HCT116 (cell line): ENCODE measurements at regions not wholly inside any gene's neighbourhood (a gene's known extent, or its start where the extent isn't known, plus 50 kb on each side); places are given as distances from the start of the nearest gene placed in this dataset.

Source experiments
- ATAC-seq: fragments of 200-7000 bp; cut with Tn5 transposase; 2 replicates; pipeline ENCODE4 v1.9.1; 2020; ENCODE audit warnings: mild to moderate bottlenecking, moderate library complexity
- BruUV-seq: library from RNA; stranded (reverse); fragments of 400-500 nt; replicated peaks from 2 replicates; lab custom pipeline; 2021; lab: Mats Ljungman, UMichigan
- CTCF ChIA-PET: fragments of 300-600 bp; sonication (Branson Sonifier 250); formaldehyde crosslinking; loops from one replicate; lab custom pipeline; 2021; ENCODE audit warnings: antibody characterized with exemption; lab: Charles Lee
- POLR2A ChIA-PET: fragments of 300-600, 350-600 bp; sonication (Branson Sonifier 250); formaldehyde crosslinking; loops from one replicate; lab custom pipeline; 2021; ENCODE audit warnings: antibody characterized with exemption; lab: Charles Lee
- RAD21 ChIA-PET, 2 experiments: fragments of 300-600 bp; sonication (Branson Sonifier 250); formaldehyde crosslinking; loops; one replicate each; lab custom pipeline; 2023; ENCODE audit warnings: low total read pairs in 2 of 2; ENCODE audit not compliant: uncharacterized antibody in 2 of 2, unreplicated experiment in 2 of 2, low non-redundant PET in 1 of 2; lab: Charles Lee
- DNase-seq: peaks from one replicate; pipeline ENCODE4 v3.0.0-alpha.2; 2010; ENCODE audit warnings: low read depth, low spot score
- H2AFZ ChIP-seq: fragments of 200-600 bp; shearing (Covaris generic), sonication (generic); 2 replicates; pipeline ENCODE4 v1.6.1; 2017; ENCODE audit warnings: low read depth, mixed run types, mixed read lengths, antibody characterized with exemption, low read length; ENCODE audit not compliant: poor library complexity, severe bottlenecking
- H3K27ac ChIP-seq: 2 replicates; pipeline ENCODE4 v1.5.1; 2012; ENCODE audit warnings: low read depth, low read length
- H3K27me3 ChIP-seq: fragments of 200-600 bp; sonication (generic); 2 replicates; pipeline ENCODE4 v1.6.1; 2016; ENCODE audit warnings: mixed run types, low read length, mixed read lengths; ENCODE audit not compliant: insufficient read depth
- H3K36me3 ChIP-seq, 2 experiments: fragments of 200-500 bp in 1 of 2; fragments of 200-600 bp in 1 of 2; sonication (Bioruptor generic) in 1 of 2; sonication (generic) in 1 of 2; 2 replicates each; pipeline versions ENCODE4 v1.5.1 to v1.6.1; 2014 to 2016; ENCODE audit warnings: low read length in 2 of 2, inconsistent platforms in 1 of 2, mixed read lengths in 1 of 2, mixed run types in 1 of 2; ENCODE audit not compliant: insufficient read depth in 2 of 2, control insufficient read depth in 1 of 2
- H3K4me1 ChIP-seq, 2 experiments: fragments of 200-600 bp in 1 of 2; sonication (generic) in 1 of 2; 2 replicates each; pipeline versions ENCODE4 v1.5.1 to v1.6.1; 2012 to 2017; ENCODE audit warnings: low read length in 2 of 2, inconsistent platforms in 1 of 2, mild to moderate bottlenecking in 1 of 2, mixed read lengths in 1 of 2, mixed run types in 1 of 2, moderate library complexity in 1 of 2; ENCODE audit not compliant: insufficient read depth in 2 of 2, control insufficient read depth in 1 of 2
- H3K4me2 ChIP-seq: fragments of 200-600 bp; sonication (generic); 2 replicates; pipeline ENCODE4 v1.6.1; 2017; ENCODE audit warnings: mixed run types, low read length, mixed read lengths
- H3K4me3 ChIP-seq, 2 experiments: fragments of 200-600 bp in 1 of 2; sonication (generic) in 1 of 2; replicated peaks in 1 of 2; 2 replicates each; pipeline ENCODE4 v1.5.1; 2011 to 2016; ENCODE audit warnings: low read length in 2 of 2, control low read depth in 1 of 2, low read depth in 1 of 2, mild to moderate bottlenecking in 1 of 2, mixed read lengths in 1 of 2, mixed run types in 1 of 2
- H3K79me2 ChIP-seq: fragments of 200-600 bp; sonication (generic); 2 replicates; pipeline ENCODE4 v1.6.1; 2017; ENCODE audit warnings: mild to moderate bottlenecking, mixed run types, low read length, moderate library complexity, mixed read lengths; ENCODE audit not compliant: insufficient read depth
- H3K9ac ChIP-seq: fragments of 200-600 bp; sonication (generic); 2 replicates; pipeline ENCODE4 v1.6.1; 2016; ENCODE audit warnings: low read length, mixed read lengths
- H3K9me2 ChIP-seq: fragments of 200-600 bp; sonication (generic), shearing (Covaris generic); 2 replicates; pipeline ENCODE4 v1.6.1; 2017; ENCODE audit warnings: mixed run types, mild to moderate bottlenecking, moderate library complexity; ENCODE audit not compliant: insufficient read depth
- H3K9me3 ChIP-seq, 2 experiments: fragments of 200-500 bp in 1 of 2; fragments of 200-600 bp in 1 of 2; sonication (Bioruptor generic) in 1 of 2; sonication (generic) in 1 of 2; 2 replicates each; pipeline ENCODE4 v1.6.1; 2014 to 2017; ENCODE audit warnings: low read length in 2 of 2, mixed read lengths in 2 of 2, inconsistent platforms in 1 of 2, low read depth in 1 of 2, mild to moderate bottlenecking in 1 of 2, mixed run types in 1 of 2, moderate library complexity in 1 of 2; ENCODE audit not compliant: control insufficient read depth in 1 of 2, insufficient read depth in 1 of 2
- H4K20me1 ChIP-seq: fragments of 200-600 bp; sonication (generic), shearing (Covaris generic); 2 replicates; pipeline ENCODE4 v1.6.1; 2017; ENCODE audit warnings: mixed run types, mild to moderate bottlenecking, moderate library complexity; ENCODE audit not compliant: insufficient read depth
- CBX3 ChIP-seq: IDR thresholded peaks from 2 replicates; pipeline ENCODE4 v1.6.1; 2012; ENCODE audit warnings: low read depth
- CEBPB ChIP-seq: IDR thresholded peaks from 2 replicates; pipeline ENCODE4 v1.6.1; 2012; ENCODE audit warnings: low read depth
- EGR1 ChIP-seq: IDR thresholded peaks from 2 replicates; pipeline ENCODE4 v1.6.1; 2012; ENCODE audit warnings: low read depth
- EZH2 ChIP-seq: fragments of 200-600 bp; sonication (generic); IDR thresholded peaks from 2 replicates; pipeline ENCODE4 v1.6.1; 2017; ENCODE audit warnings: antibody characterized with exemption, mixed run types
- EZH2phosphoT487 ChIP-seq: fragments of 200-600 bp; IDR thresholded peaks from 2 replicates; pipeline ENCODE4 v1.6.1; 2018; ENCODE audit warnings: antibody characterized with exemption, borderline replicate concordance
- FOSL1 ChIP-seq: IDR thresholded peaks from 2 replicates; pipeline ENCODE4 v1.6.1; 2012; ENCODE audit warnings: low read depth
- JUND ChIP-seq: IDR thresholded peaks from 2 replicates; pipeline ENCODE4 v1.6.1; 2012
- MAX ChIP-seq: IDR thresholded peaks from 2 replicates; pipeline ENCODE4 v1.6.1; 2012
- POLR2AphosphoS5 ChIP-seq: IDR thresholded peaks from 2 replicates; pipeline ENCODE4 v1.6.1; 2011; ENCODE audit warnings: mild to moderate bottlenecking, low read depth, low read length, moderate library complexity
- RAD21 ChIP-seq: IDR thresholded peaks from 2 replicates; pipeline ENCODE4 v1.6.1; 2012; ENCODE audit warnings: low read depth, mild to moderate bottlenecking
- SIN3A ChIP-seq: IDR thresholded peaks from 2 replicates; pipeline ENCODE4 v1.6.1; 2012; ENCODE audit warnings: low read depth
- SP1 ChIP-seq: IDR thresholded peaks from 2 replicates; pipeline ENCODE4 v1.6.1; 2012; ENCODE audit warnings: low read depth
- SRF ChIP-seq: IDR thresholded peaks from 2 replicates; pipeline ENCODE4 v1.6.1; 2012; ENCODE audit warnings: low read depth
- TCF7L2 ChIP-seq: IDR thresholded peaks from 2 replicates; pipeline ENCODE4 v1.7.0; 2011; ENCODE audit warnings: borderline replicate concordance, inconsistent platforms; ENCODE audit not compliant: insufficient read depth, insufficient read length; ENCODE audit errors: extremely low read depth
- ZNF274 ChIP-seq: fragments of 200-500 bp; sonication (Bioruptor generic); IDR thresholded peaks from 2 replicates; pipeline ENCODE4 v1.6.1; 2014; ENCODE audit warnings: mild to moderate bottlenecking, low read depth, low read length, inconsistent platforms
- intact Hi-C: fragments of 100-400 bp; cut with micrococcal nuclease; formaldehyde crosslinking; loops from 2 replicates; pipeline ENCODE4 v1.10.0; 2022
- TF ChIP-seq, protein P1 (sequence below): IDR thresholded peaks from 2 replicates; pipeline ENCODE4 v1.6.1; 2012
- TF ChIP-seq, protein P2 (sequence below), 3 experiments: fragments of 200-600 bp in 1 of 3; sonication (generic) in 1 of 3; IDR thresholded peaks in 2 of 3; conservative IDR thresholded peaks in 1 of 3; 2 replicates each; pipeline ENCODE4 v1.5.1; 2012 to 2017; ENCODE audit warnings: low read depth in 2 of 3, low read length in 2 of 3, antibody characterized with exemption in 1 of 3, borderline replicate concordance in 1 of 3, control low read depth in 1 of 3, mild to moderate bottlenecking in 1 of 3, mixed read lengths in 1 of 3, mixed run types in 1 of 3, moderate library complexity in 1 of 3; ENCODE audit not compliant: insufficient read depth in 1 of 3
- TF ChIP-seq, protein P3 (sequence below): IDR thresholded peaks from 2 replicates; pipeline ENCODE4 v1.6.1; 2011; ENCODE audit warnings: mild to moderate bottlenecking, low read length, moderate library complexity; ENCODE audit not compliant: insufficient replicate concordance; ENCODE audit errors: extremely low read depth

- H3K9me2 ChIP-seq, result no peaks in the 10 kb centered on the region
- intact Hi-C loops, result no loop called here
- no peak overlapping the region for H2AFZ ChIP-seq
- CTCF ChIA-PET, result no interaction called here
- H3K79me2 ChIP-seq, result no peaks in the 10 kb centered on the region
- H4K20me1 ChIP-seq, result no peaks in the 10 kb centered on the region
- BruUV-seq, result no TSS peak
- H3K27ac ChIP-seq, result no peak overlapping the region
- DNase-seq (no peak), ATAC-seq (no peak)
- no peak overlapping the region for H3K9ac ChIP-seq
- H3K27me3 ChIP-seq, result no peaks in the 10 kb centered on the region
- H3K9me3 ChIP-seq, result no peaks in the 10 kb centered on the region
- H3K36me3 ChIP-seq, result no peaks in the 10 kb centered on the region
- RAD21 ChIA-PET, result no interaction called here
- POLR2A ChIA-PET, result no interaction called here
- no peak overlapping the region for H3K4me3 ChIP-seq
- TF ChIP-seq EZH2phosphoT487, result no peak
- TF ChIP-seq, protein P1, sequence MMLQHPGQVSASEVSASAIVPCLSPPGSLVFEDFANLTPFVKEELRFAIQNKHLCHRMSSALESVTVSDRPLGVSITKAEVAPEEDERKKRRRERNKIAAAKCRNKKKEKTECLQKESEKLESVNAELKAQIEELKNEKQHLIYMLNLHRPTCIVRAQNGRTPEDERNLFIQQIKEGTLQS, result no peak
- TF ChIP-seq, protein P2, sequence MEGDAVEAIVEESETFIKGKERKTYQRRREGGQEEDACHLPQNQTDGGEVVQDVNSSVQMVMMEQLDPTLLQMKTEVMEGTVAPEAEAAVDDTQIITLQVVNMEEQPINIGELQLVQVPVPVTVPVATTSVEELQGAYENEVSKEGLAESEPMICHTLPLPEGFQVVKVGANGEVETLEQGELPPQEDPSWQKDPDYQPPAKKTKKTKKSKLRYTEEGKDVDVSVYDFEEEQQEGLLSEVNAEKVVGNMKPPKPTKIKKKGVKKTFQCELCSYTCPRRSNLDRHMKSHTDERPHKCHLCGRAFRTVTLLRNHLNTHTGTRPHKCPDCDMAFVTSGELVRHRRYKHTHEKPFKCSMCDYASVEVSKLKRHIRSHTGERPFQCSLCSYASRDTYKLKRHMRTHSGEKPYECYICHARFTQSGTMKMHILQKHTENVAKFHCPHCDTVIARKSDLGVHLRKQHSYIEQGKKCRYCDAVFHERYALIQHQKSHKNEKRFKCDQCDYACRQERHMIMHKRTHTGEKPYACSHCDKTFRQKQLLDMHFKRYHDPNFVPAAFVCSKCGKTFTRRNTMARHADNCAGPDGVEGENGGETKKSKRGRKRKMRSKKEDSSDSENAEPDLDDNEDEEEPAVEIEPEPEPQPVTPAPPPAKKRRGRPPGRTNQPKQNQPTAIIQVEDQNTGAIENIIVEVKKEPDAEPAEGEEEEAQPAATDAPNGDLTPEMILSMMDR (IDR thresholded peaks at IDR 0.05 in 2 of 3, conservative IDR thresholded peaks at IDR 0.05 in 1 of 3; ENCODE audit: borderline replicate concordance in 1 of 3, insufficient read depth in 1 of 3, low read depth in 2 of 3, low read length in 2 of 3), result no peak
- no peak for TF ChIP-seq EGR1
- no peak for TF ChIP-seq ZNF274
- TF ChIP-seq POLR2AphosphoS5, result no peak
- no peak for TF ChIP-seq JUND
- no peak for TF ChIP-seq TCF7L2
- no peak for TF ChIP-seq CEBPB
- no peak for TF ChIP-seq FOSL1
- TF ChIP-seq, protein P3, sequence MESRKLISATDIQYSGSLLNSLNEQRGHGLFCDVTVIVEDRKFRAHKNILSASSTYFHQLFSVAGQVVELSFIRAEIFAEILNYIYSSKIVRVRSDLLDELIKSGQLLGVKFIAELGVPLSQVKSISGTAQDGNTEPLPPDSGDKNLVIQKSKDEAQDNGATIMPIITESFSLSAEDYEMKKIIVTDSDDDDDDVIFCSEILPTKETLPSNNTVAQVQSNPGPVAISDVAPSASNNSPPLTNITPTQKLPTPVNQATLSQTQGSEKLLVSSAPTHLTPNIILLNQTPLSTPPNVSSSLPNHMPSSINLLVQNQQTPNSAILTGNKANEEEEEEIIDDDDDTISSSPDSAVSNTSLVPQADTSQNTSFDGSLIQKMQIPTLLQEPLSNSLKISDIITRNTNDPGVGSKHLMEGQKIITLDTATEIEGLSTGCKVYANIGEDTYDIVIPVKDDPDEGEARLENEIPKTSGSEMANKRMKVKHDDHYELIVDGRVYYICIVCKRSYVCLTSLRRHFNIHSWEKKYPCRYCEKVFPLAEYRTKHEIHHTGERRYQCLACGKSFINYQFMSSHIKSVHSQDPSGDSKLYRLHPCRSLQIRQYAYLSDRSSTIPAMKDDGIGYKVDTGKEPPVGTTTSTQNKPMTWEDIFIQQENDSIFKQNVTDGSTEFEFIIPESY, result no peak
- TF ChIP-seq SRF, result no peak
- no peak for TF ChIP-seq MAX
- no peak for TF ChIP-seq RAD21
- TF ChIP-seq SIN3A, result no peak
- no peak for TF ChIP-seq EZH2
- TF ChIP-seq SP1, result no peak
- TF ChIP-seq CBX3, result no peak
- H3K4me2 ChIP-seq, result no peak overlapping the region
- H3K4me1 ChIP-seq, result no peaks in the 10 kb centered on the region
These were observed 303.8 kb upstream of the PRR16 start for GRCh38 chr5:120160124-120160895.
